H1 (cell line): ENCODE measurements at regions not wholly inside any gene's neighbourhood (a gene's known extent, or its start where the extent isn't known, plus 50 kb on each side); places are given as distances from the start of the nearest gene placed in this dataset.

Experiments used
- CTCF ChIA-PET: fragments of 300-600 bp; sonication (Branson Sonifier 250); formaldehyde crosslinking; loops from one replicate; lab custom pipeline; 2021; ENCODE audit not compliant: partially characterized antibody; lab: Charles Lee
- POLR2A ChIA-PET: fragments of 300-600 bp; sonication (Branson Sonifier 250); formaldehyde crosslinking; loops from one replicate; lab custom pipeline; 2021; ENCODE audit warnings: inconsistent platforms; ENCODE audit not compliant: partially characterized antibody; lab: Charles Lee
- DNase-seq, 2 experiments: peaks; one replicate each; pipeline versions ENCODE4 v3.0.0 to v3.0.0-alpha.2; 2010 to 2022; ENCODE audit warnings: low spot score in 2 of 2, low read depth in 1 of 2, mixed read lengths in 1 of 2
- FAIRE-seq: peaks from 2 replicates; lab custom pipeline; 2011; peaks lifted over from hg19 to GRCh38; lab: Jason Lieb, UNC
- H2AFZ ChIP-seq: 2 replicates; pipeline ENCODE4 v1.8.1; 2012; ENCODE audit warnings: low read length, inconsistent platforms
- H2AK5ac ChIP-seq: 2 replicates; pipeline ENCODE4 v1.6.1; 2013; ENCODE audit warnings: low read depth, low read length
- H2BK120ac ChIP-seq: replicated peaks from 2 replicates; pipeline ENCODE3; 2013; ENCODE audit warnings: low read depth, low read length, inconsistent platforms
- H2BK12ac ChIP-seq: 2 replicates; pipeline ENCODE4 v1.6.1; 2013; ENCODE audit warnings: low read depth, low read length
- H2BK15ac ChIP-seq: 2 replicates; pipeline ENCODE4 v1.6.1; 2013; ENCODE audit warnings: low read length
- H2BK20ac ChIP-seq: 2 replicates; pipeline ENCODE4 v1.6.1; 2013; ENCODE audit warnings: low read length
- H2BK5ac ChIP-seq: 2 replicates; pipeline ENCODE4 v1.6.1; 2013; ENCODE audit warnings: low read depth, low read length
- H3K14ac ChIP-seq: 2 replicates; pipeline ENCODE4 v1.6.1; 2013; ENCODE audit warnings: inconsistent platforms; ENCODE audit not compliant: insufficient read length
- H3K18ac ChIP-seq: 2 replicates; pipeline ENCODE4 v1.6.1; 2013; ENCODE audit warnings: low read length; ENCODE audit errors: extremely low read depth
- H3K23ac ChIP-seq: 2 replicates; pipeline ENCODE4 v1.6.1; 2013; ENCODE audit warnings: inconsistent platforms; ENCODE audit not compliant: insufficient read length
- H3K23me2 ChIP-seq: 2 replicates; pipeline ENCODE4 v1.6.1; 2013; ENCODE audit warnings: low read depth, low read length
- H3K27ac ChIP-seq: 2 replicates; pipeline ENCODE4 v1.6.1; 2011; ENCODE audit warnings: low read depth, low read length, inconsistent platforms
- H3K27me3 ChIP-seq, 4 experiments: replicated peaks in 1 of 4; 1 replicate in 1 of 4; 2 replicates in 3 of 4; pipeline versions ENCODE4 v1.6.1 to v1.8.1; 2011 to 2013; ENCODE audit warnings: low read length in 3 of 4, mild to moderate bottlenecking in 3 of 4, inconsistent platforms in 2 of 4, mixed read lengths in 2 of 4, moderate library complexity in 1 of 4; ENCODE audit not compliant: control insufficient read depth in 3 of 4, insufficient read depth in 3 of 4; ENCODE audit errors: extremely low read depth in 1 of 4
- H3K36me3 ChIP-seq, 4 experiments: 2 replicates each; pipeline versions ENCODE4 v1.6.1 to v1.8.1; 2011 to 2013; ENCODE audit warnings: mild to moderate bottlenecking in 4 of 4, low read length in 3 of 4, moderate library complexity in 2 of 4, control low read depth in 1 of 4, inconsistent platforms in 1 of 4; ENCODE audit not compliant: insufficient read depth in 4 of 4, control insufficient read depth in 2 of 4
- H3K4ac ChIP-seq: replicated peaks from 2 replicates; pipeline ENCODE3; 2013; ENCODE audit warnings: low read length, low read depth, mixed read lengths, inconsistent platforms; ENCODE audit not compliant: insufficient read length
- H3K4me1 ChIP-seq, 4 experiments: replicated peaks in 1 of 4; 1 replicate in 1 of 4; 2 replicates in 3 of 4; pipeline versions ENCODE4 v1.6.1 to v1.8.1; 2011 to 2013; ENCODE audit warnings: low read length in 3 of 4, inconsistent platforms in 2 of 4, mixed read lengths in 1 of 4; ENCODE audit not compliant: insufficient read depth in 4 of 4, control insufficient read depth in 3 of 4
- H3K4me2 ChIP-seq, 2 experiments: 2 replicates each; pipeline versions ENCODE4 v1.6.1 to v1.8.1; 2011 to 2013; ENCODE audit warnings: low read depth in 2 of 2, low read length in 2 of 2, control low read depth in 1 of 2, inconsistent platforms in 1 of 2, mild to moderate bottlenecking in 1 of 2; ENCODE audit not compliant: insufficient read depth in 1 of 2
- H3K4me3 ChIP-seq, 4 experiments: fragments of 200-600, 300-600 bp in 1 of 4; sonication (generic), shearing (Covaris generic), sonication (Bioruptor Twin) in 1 of 4; 2 replicates each; pipeline versions ENCODE4 v1.5.1 to v1.8.1; 2011 to 2016; ENCODE audit warnings: low read length in 4 of 4, low read depth in 3 of 4, control low read depth in 2 of 4, inconsistent platforms in 2 of 4, mild to moderate bottlenecking in 2 of 4, mixed read lengths in 1 of 4, moderate library complexity in 1 of 4; ENCODE audit not compliant: insufficient read depth in 2 of 4; ENCODE audit errors: extremely low read depth in 1 of 4
- H3K56ac ChIP-seq: replicated peaks from 2 replicates; pipeline ENCODE3; 2013; ENCODE audit warnings: low read depth, mild to moderate bottlenecking, mixed read lengths, low read length, inconsistent platforms; ENCODE audit not compliant: insufficient read length
- H3K79me1 ChIP-seq: 2 replicates; pipeline ENCODE4 v1.6.1; 2013; ENCODE audit warnings: low read depth, low read length, control low read depth
- H3K79me2 ChIP-seq, 2 experiments: 2 replicates each; pipeline versions ENCODE4 v1.6.1 to v1.8.1; 2012 to 2013; ENCODE audit warnings: low read length in 2 of 2, mild to moderate bottlenecking in 2 of 2, inconsistent platforms in 1 of 2; ENCODE audit not compliant: insufficient read depth in 2 of 2, control insufficient read depth in 1 of 2
- H3K9ac ChIP-seq, 4 experiments: replicated peaks in 1 of 4; 1 replicate in 1 of 4; 2 replicates in 3 of 4; pipeline versions ENCODE4 v1.6.1 to v1.8.1; 2011 to 2013; ENCODE audit warnings: low read depth in 3 of 4, low read length in 3 of 4, control low read depth in 2 of 4, mild to moderate bottlenecking in 2 of 4, moderate library complexity in 2 of 4, inconsistent platforms in 1 of 4; ENCODE audit errors: extremely low read depth in 1 of 4
- H3K9me3 ChIP-seq, 2 experiments: 2 replicates each; pipeline versions ENCODE4 v1.6.1 to v1.8.1; 2012 to 2013; ENCODE audit warnings: mild to moderate bottlenecking in 2 of 2, moderate library complexity in 2 of 2, control low read depth in 1 of 2, inconsistent platforms in 1 of 2, low read depth in 1 of 2, low read length in 1 of 2, mixed read lengths in 1 of 2; ENCODE audit not compliant: insufficient read depth in 2 of 2
- H4K20me1 ChIP-seq, 2 experiments: replicated peaks in 1 of 2; 2 replicates each; pipeline versions ENCODE3 to v1.8.1; 2011 to 2013; ENCODE audit warnings: inconsistent platforms in 2 of 2, low read length in 2 of 2, mild to moderate bottlenecking in 1 of 2; ENCODE audit not compliant: insufficient read depth in 2 of 2, control insufficient read depth in 1 of 2
- H4K5ac ChIP-seq: 2 replicates; pipeline ENCODE4 v1.6.1; 2013; ENCODE audit warnings: low read length, low read depth, mixed read lengths, inconsistent platforms; ENCODE audit not compliant: insufficient read length
- H4K8ac ChIP-seq: 2 replicates; pipeline ENCODE4 v1.8.0; 2013; ENCODE audit warnings: mild to moderate bottlenecking, moderate library complexity, low read length, inconsistent platforms; ENCODE audit not compliant: insufficient read depth; ENCODE audit errors: extremely low read depth
- H4K91ac ChIP-seq: replicated peaks from 2 replicates; pipeline ENCODE3; 2013; ENCODE audit warnings: low read length, mixed read lengths, inconsistent platforms; ENCODE audit not compliant: insufficient read length
- ASH2L ChIP-seq: fragments of 200-600, 300-600 bp; sonication (generic); IDR thresholded peaks from one replicate; pipeline ENCODE4 v1.7.1; 2017; ENCODE audit warnings: low read length
- ATF2 ChIP-seq: IDR thresholded peaks from 2 replicates; pipeline ENCODE4 v1.6.1; 2012; ENCODE audit warnings: low read length, inconsistent platforms
- BCL11A ChIP-seq, 2 experiments: IDR thresholded peaks; one replicate each; pipeline ENCODE4 v1.6.1; 2011; ENCODE audit warnings: low read depth in 2 of 2, low read length in 2 of 2, mild to moderate bottlenecking in 2 of 2
- BRCA1 ChIP-seq: IDR thresholded peaks from 2 replicates; pipeline ENCODE4 v1.6.1; 2012; ENCODE audit warnings: low read depth, low read length, improper control_type of control experiment
- CEBPB ChIP-seq: IDR thresholded peaks from 2 replicates; pipeline ENCODE4 v1.6.1; 2012; ENCODE audit warnings: low read depth, low read length
- CHD1 ChIP-seq: IDR thresholded peaks from 2 replicates; pipeline ENCODE4 v1.6.1; 2012; ENCODE audit warnings: low read depth, low read length, improper control_type of control experiment
- FOSL1 ChIP-seq: IDR thresholded peaks from 2 replicates; pipeline ENCODE4 v1.6.1; 2011; ENCODE audit warnings: mild to moderate bottlenecking, low read depth, low read length, moderate library complexity; ENCODE audit not compliant: insufficient read depth
- JUN ChIP-seq: IDR thresholded peaks from 2 replicates; pipeline ENCODE4 v1.6.1; 2011; ENCODE audit warnings: low read depth, mild to moderate bottlenecking, improper control_type of control experiment, low read length
- KDM5A ChIP-seq: fragments of 200-600 bp; IDR thresholded peaks from 2 replicates; pipeline ENCODE4 v1.7.1; 2012; ENCODE audit warnings: mild to moderate bottlenecking, low read length, inconsistent platforms, mixed read lengths
- SAP30 ChIP-seq: fragments of 300-600 bp; sonication (generic); IDR thresholded peaks from 2 replicates; pipeline ENCODE4 v1.7.1; 2012; ENCODE audit warnings: low read length, moderate library complexity, mild to moderate bottlenecking, inconsistent platforms; ENCODE audit not compliant: insufficient read depth, insufficient replicate concordance
- SP1 ChIP-seq: IDR thresholded peaks from 2 replicates; pipeline ENCODE4 v1.6.1; 2011; ENCODE audit warnings: low read depth, low read length
- SP4 ChIP-seq: IDR thresholded peaks from 2 replicates; pipeline ENCODE4 v1.6.1; 2012; ENCODE audit warnings: low read length, inconsistent platforms
- SUZ12 ChIP-seq: fragments of 200-600 bp; sonication (generic); IDR thresholded peaks from 2 replicates; pipeline ENCODE4 v1.6.1; 2012; ENCODE audit warnings: mild to moderate bottlenecking, inconsistent platforms, low read length, moderate library complexity, mixed read lengths
- TAF7 ChIP-seq: optimal IDR thresholded peaks from 2 replicates; pipeline ENCODE3; 2011; ENCODE audit warnings: low read depth, mild to moderate bottlenecking, inconsistent platforms, low read length, moderate library complexity, borderline replicate concordance
- YY1 ChIP-seq: IDR thresholded peaks from 2 replicates; pipeline ENCODE4 v1.6.1; 2011; ENCODE audit warnings: low read depth, mild to moderate bottlenecking, low read length
- WGBS, 2 experiments: shearing (Covaris generic) in 1 of 2; methylation state at CpG; one replicate each; pipeline versions ENCODE4 v1.1.6 to v1.1.7; 2013 to 2015; ENCODE audit warnings: low lambda C conversion rate in 2 of 2, mixed read lengths in 2 of 2, inconsistent platforms in 1 of 2, low coverage in 1 of 2, missing lambda C conversion rate in 1 of 2; ENCODE audit not compliant: insufficient replicate concordance in 2 of 2, insufficient coverage in 1 of 2, insufficient read length in 1 of 2; ENCODE audit errors: extremely low coverage in 1 of 2, missing lambda C conversion rate in 1 of 2; 5-methylcytosine and 5-hydroxymethylcytosine counted together

DNA sequence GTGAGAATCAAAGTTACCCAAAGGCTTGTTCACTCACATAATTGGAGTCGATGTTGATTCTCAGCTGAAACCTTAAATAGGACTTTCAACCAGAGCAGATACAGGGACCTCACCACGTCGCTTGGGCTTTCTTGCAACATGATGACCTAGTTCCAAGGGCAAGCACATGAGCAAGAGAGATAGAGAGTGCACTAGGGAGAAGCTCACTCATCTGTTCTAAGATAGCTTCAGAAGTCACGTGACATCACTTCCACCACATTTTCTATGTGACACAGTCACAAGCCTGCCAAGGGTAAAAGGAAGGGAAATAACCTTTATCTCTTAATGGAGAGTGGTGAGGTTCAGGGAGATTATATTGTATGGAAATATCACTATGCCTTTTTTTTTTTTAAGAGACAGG lies 470.1 kb upstream of the PLXNA2 start:
- no peak for DNase-seq
- Histone ChIP-seq H2BK15ac (no peak overlapping the region), H2BK5ac (no peak overlapping the region; the same call in 1 of the 2 replicates), H2BK20ac (no peak overlapping the region), H2AFZ (no peak overlapping the region), H3K14ac (no peak overlapping the region), H3K4me3 (no peak overlapping the region), H3K4me1 (no peaks in the 10 kb centered on the region; a peak in 2 of 7 replicates), H3K23ac (no peak overlapping the region), H3K9me3 (no peaks in the 10 kb centered on the region), H3K27ac (no peak overlapping the region), H3K36me3 (no peaks in the 10 kb centered on the region), H3K27me3 (no peaks in the 10 kb centered on the region), H2BK12ac (no peak overlapping the region), H3K56ac (no peak overlapping the region), H4K5ac (no peak overlapping the region), H4K20me1 (no peaks in the 10 kb centered on the region), H2AK5ac (no peak overlapping the region), H3K23me2 (no peaks in the 10 kb centered on the region), H4K8ac (no peak overlapping the region), H3K79me2 (no peaks in the 10 kb centered on the region), H2BK120ac (no peak overlapping the region), H3K18ac (no peak overlapping the region), H3K4ac (no peak overlapping the region), H4K91ac (no peak overlapping the region), H3K9ac (no peak overlapping the region), H3K4me2 (no peak overlapping the region), H3K79me1 (no peaks in the 10 kb centered on the region)
- no peak for FAIRE-seq
- ChIA-PET CTCF (interaction anchor here (0.9 to 1.6 kb wide), 2 partner anchors 88 to 476 kb away, joined by 3 read pairs; no protein-coding TSS in a partner anchor), POLR2A (no interaction called here)
- WGBS, 2 experiments: 85% methylated on average over 4 of the region's 4 CpGs; no CpG with 5 or more reads in 1 of the 2 experiments
- TF ChIP-seq CHD1: no peak
- no peak for TF ChIP-seq SUZ12
- no peak for TF ChIP-seq BCL11A (IDR thresholded peaks at IDR 0.05; ENCODE audit: low read depth in 2 of 2, low read length in 2 of 2)
- TF ChIP-seq FOSL1: no peak
- TF ChIP-seq BRCA1: no peak
- no peak for TF ChIP-seq SAP30
- no peak for TF ChIP-seq YY1
- no peak for TF ChIP-seq KDM5A
- TF ChIP-seq SP1: no peak
- no peak for TF ChIP-seq ASH2L
- no peak for TF ChIP-seq ATF2
- TF ChIP-seq SP4: no peak
- no peak for TF ChIP-seq TAF7
- TF ChIP-seq JUN: no peak
- TF ChIP-seq CEBPB: no peak
